ENCODE measurements at regions not wholly inside any gene's neighbourhood (a gene's known extent, or its start where the extent isn't known, plus 50 kb on each side); places are given as distances from the start of the nearest gene placed in this dataset.

DNA sequence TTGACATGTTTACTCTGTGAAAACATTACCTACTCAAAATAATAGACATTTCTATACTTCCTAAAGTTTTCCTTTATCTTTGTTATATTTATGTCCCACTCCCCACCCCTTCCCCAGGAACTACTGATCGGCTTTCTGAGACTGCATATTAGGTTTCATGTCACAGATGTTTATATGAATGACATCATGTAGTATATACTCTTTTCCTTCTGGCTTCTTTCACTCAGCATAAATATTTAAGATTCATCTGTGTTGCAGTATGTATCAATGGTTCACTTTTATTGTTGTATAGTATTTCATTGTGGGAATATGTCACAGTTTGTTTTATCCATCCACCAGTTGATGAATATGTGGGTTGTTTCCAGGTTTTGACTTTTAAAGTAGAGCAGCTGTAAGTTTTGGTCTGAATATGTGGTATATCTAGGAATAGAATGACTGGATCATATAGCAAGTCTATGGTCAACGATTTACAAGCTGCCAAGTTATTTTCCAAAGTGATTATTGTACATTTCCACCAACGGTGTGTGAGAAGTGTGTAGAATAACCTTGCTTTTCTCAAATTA lies 73.8 kb upstream of the CAV2 start:
- no peak for DNase-seq

DNA sequence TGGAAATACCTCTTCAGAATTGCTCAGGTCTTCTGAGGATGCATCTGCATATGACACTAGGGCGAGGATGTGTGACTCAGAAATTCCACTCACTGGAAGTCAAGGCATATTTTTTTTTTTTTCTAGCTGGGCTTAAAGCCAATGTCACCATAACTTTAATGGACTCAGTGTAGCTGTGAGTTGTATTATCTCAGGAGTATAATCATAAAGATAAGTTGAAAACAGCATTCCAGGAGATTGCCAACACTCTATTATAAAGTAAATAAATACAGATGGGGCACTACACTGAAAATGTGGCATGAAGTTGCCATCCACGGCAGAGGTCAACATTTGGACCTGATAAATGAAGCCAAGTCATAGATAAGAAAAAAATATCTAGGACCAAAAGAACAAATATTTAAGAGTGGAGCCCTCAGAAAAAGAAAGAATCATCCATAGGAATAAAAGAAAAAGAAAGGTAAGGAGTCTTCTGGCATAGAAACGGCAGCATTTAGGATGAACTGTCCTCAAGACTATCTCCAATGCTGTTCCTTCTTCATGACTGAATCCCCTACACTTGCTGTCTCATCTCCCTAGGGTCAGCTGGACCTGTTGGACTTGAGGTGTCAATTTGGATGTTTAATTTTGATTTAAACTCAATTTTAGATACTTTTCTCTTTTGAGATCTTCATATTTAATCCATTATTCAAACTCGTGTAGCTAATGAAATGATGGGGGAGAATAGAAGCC lies 72.9 kb upstream of the CAV2 start:
- no peak for DNase-seq

GRCh38 chr7:116429986-116430619 lies 69.4 kb upstream of the CAV2 start:
- no peak for DNase-seq

DNA sequence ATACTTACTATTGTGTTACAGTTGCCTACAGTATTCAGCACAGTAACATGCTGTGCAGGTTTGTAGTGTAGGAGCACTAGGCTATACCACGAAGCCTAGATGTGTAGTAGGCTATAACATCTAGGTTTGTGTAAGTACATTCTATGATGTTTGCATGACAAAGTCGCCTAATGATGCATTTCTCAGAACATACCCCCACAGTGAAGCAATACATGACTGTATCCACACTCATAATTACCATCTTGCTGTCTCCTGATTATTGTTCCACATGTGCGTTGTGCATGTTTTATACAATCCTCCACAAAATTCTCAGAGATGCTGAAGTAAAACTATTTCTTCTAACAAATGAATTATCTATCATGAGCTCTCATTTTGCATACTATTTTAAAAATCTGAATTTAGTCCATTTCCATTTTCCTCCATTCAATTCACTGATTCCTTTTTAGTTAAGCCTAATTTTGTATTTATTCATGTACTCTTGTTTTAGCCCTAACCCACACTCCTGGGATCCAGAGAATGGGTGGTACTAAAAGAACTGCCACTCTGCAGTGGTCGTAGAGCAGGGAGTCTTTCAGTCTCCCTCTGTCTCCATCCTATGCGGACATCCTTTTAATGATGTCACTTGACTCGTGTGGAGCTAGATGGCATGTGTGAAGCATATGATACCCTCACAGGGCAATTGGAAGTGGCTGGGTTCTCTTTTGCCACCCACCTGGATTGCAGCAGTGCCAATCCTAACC lies 67.6 kb upstream of the CAV2 start:
- no peak for DNase-seq

DNA sequence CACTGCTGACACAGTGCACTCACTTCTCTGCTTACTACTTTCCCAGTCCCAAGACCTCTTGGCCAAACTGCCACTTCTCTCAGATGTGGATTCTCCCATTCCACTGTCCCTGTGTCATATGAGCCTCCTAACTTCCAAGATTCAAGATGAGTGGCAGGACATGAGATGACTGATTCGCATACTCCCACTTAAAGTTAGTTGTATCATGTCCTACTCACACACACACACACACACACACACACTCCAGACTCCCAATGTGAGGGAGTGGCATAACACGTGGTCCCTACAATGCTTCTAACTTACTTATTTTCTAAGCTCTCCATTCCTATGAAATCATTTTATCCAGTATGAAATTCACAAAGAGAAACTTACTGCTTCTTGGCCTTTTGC lies 67.0 kb upstream of the CAV2 start:
- no peak for DNase-seq

GRCh38 chr7:116433246-116433645 lies 66.3 kb upstream of the CAV2 start:
- no peak for DNase-seq

DNA sequence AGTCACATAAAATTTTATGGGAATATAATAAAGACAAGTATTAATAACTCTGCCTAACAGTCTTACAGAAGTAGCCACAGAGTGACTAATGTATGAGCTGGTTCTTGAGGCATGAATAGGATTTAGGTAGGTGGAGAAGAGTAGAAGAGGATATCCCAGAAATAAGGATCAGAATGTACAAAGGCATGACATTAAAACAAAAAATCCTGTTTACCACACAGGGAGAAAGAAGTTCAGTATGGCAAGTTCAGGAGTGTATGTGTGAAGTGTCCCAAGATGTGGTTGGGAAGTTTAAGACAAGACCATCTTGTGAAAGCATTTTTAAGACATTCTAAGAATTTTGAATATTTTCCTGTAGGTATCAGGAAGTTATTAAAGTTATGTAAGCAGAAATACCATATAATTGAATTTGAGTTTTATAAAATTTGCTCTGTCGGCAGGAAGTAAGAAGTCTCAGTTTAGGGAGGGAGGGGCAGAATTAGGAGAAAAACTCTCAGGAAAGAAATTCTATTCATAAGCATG lies 64.7 kb upstream of the CAV2 start:
- no peak for DNase-seq

DNA sequence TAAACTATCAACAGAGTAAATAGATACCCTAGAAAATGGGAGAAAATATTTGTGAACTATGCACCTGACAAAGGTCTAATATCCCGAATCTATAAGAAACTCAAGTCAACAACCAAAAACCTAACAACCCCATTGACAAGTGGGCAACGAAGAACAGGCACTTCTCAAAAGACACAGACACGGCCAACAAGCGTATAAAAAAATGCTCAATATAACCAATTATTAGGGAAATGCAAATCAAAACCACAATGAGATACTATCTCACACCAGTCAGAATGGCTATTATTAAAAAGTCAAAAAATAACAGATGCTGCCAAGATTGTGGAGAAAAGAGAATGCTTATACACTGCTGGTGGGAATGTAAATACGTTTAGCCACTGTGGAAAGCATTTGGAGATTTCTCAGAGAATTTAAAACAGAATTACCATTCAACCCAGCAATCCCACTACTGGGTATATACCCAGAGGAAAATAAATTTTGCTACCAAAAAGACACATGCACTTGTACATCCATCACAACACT lies 63.2 kb upstream of the CAV2 start:
- no peak for DNase-seq

DNA sequence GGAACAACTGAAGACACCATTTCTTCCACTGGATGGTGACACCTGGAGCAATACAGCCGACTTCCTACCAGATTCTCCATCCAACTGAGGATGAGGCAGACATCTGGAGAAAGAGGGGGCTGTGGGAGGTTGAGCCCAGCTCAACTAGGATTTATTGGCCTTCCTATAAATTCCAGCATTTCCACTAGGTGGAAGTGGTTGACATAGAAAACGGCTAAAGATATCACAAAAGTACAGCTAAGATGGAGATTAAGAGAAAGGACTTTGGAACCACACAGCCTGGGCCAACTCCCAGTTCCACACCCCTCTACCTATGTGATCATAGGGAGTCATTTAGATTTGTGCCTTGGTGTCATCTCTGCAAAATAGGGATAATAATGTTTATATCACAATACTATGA lies 61.3 kb upstream of the CAV2 start:
- no peak for DNase-seq

- DNase-seq, result no peak
Measured at GRCh38 chr7:116439005-116439404, 60.5 kb upstream of the CAV2 start.

GRCh38 chr7:116439841-116440549 lies 59.5 kb upstream of the CAV2 start:
- no peak for DNase-seq

DNA sequence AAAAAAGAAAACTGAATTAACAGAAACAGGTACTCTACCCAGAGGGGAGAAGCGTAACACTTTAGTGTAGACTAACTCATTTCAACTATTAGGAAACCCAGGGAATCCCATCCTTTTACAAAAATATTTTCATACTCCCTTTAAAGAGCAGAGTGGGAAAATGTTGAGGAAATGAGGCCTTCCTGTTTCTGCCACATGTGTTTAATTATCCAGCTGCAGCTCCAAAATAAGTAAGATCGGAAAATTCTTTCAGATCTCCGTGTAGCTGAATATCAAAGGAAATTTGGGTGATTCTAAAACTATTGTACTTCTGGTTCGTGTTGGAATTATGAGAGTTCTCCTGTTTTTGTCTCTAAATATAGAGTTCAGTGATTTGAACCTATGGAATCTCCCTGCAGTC lies 58.0 kb upstream of the CAV2 start:
- DNase-seq, result no peak

DNA sequence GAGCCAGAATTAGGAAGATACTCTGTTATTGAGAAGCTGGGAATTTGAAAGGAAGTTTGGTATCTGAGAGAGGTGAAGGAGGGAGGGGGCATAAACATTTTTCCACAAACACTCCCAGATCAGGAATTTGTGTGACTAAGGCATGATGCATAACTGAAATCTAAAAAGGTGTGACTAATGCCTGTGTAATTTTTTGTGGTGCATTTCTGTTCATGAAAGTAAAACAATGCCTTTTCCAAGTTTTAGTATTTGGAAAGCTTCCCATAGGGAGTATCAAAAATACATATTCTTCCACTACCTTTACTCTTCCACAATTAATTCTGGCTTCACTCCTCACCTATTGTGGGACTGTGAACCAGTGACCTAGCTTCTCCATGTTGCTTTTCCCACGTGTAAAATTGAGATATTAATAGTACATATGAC lies 56.4 kb upstream of the CAV2 start:
- DNase-seq, result no peak

- DNase-seq, result no peak
Measured at GRCh38 chr7:116443646-116444045, 55.9 kb upstream of the CAV2 start.

DNA sequence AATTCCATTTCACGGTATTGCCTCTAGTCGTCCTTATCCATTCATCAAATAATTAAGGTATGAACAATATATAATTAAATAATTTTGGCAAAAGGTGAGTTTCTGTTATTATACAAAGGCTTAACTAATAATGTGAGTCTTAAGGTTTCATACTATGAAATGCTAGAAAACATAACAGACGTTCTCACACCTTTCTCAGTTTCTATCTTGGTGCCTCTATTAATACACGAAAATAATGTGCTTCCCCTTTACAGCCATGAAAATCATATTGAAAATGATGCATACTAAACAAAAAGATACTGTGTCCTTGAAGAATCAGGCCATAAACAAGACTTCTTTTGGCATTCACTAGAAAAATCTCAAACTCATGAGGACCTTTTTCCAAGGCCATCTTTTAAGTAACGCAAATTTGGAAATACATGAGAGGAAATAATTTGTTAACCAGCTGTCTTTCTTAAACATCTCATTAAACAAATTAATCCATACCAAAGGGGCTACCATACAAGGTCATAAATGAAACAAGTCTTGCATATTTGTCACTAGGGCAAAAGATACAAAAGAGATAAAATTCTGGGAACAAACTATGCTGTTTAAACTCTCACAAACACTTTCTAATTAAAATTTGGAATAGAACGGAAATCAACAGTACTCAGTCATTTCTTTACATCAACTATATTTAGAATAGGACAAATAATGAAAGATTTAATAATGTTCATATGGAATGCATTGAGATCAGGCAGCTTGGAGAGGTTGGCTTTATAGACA lies 53.9 kb upstream of the CAV2 start:
- no peak for DNase-seq

- no peak for DNase-seq
Measured at GRCh38 chr7:116446212-116446855, 53.2 kb upstream of the CAV2 start.

DNA sequence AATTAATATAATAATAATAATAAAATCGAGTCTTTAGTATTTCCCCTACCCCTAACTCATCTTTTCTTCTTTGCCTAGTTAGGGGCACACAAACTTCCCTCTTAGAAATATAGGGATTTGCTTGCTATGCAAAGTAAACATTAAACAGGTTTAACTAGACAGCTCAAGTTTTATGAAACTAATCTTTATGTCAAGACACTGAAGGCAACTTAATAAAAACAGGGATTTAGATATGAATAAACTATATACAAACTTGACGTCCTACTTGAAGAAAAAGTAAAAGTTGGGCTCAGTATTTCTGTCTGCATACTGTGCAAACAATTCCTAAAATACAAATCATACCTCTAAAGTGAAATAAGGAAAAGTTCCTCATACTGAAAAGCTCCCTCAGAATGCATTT lies 52.1 kb upstream of the CAV2 start:
- no peak for DNase-seq

DNA sequence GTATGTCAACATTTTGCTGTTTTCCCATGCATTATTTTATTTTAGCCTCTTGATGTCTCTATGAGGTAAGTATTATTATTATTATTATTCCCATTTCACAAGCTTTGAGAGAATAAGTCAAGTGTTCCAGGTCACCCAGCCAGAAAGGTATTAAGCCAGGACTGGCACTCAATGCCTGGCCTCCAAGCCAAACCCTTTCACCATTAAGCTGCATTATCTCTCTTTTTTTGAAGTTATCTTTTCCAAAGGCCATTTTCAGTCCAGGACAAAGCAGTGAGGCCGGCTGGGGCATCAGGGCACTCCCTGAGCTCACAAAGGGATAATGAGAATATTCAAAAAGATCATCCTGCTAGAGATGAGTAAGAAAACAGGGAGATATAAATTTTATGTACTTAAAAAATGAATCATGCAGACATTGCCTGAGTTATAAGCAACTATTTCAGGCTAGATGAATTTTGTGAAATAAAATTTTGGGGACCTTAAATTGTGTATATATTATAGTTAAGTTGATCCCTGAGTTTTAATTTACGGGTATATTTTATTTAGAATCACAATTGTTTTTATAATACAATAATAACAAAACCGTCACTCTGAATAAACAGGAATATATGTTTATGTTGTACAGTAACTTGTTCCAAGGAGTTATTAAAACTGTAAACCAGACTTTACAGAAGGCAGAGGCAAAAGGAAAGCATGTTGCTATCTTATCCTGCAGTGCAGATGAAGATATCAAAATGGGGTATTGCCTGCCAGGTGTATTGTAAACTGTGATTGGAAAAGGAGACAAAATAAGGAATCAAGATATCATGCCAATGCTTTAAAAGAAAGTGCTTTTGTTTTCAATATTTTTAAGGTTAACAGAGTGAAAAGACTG lies 51.3 kb upstream of the CAV2 start:
- DNase-seq, result no peak

GRCh38 chr7:116449441-116449840 lies 50.1 kb upstream of the CAV2 start:
- no peak for DNase-seq

Data from DMS153 (cell line).